ENCODE measurements at regions not wholly inside any gene's neighbourhood (a gene's known extent, or its start where the extent isn't known, plus 50 kb on each side); places are given as distances from the start of the nearest gene placed in this dataset.

GRCh38 chr16:49161191-49161590 is 120.4 kb downstream of the CBLN1 start:
- Histone ChIP-seq H3K36me3 (replicated peaks; ENCODE audit: control insufficient read depth, insufficient read depth, low read length) (no peaks in the 10 kb centered on the region), H3K27me3 (ENCODE audit: control insufficient read depth, insufficient read depth, low read length) (no peaks in the 10 kb centered on the region), H3K4me3 (ENCODE audit: insufficient read depth, low read depth, low read length) (no peak overlapping the region)
- DNase-seq = no peak

DNA sequence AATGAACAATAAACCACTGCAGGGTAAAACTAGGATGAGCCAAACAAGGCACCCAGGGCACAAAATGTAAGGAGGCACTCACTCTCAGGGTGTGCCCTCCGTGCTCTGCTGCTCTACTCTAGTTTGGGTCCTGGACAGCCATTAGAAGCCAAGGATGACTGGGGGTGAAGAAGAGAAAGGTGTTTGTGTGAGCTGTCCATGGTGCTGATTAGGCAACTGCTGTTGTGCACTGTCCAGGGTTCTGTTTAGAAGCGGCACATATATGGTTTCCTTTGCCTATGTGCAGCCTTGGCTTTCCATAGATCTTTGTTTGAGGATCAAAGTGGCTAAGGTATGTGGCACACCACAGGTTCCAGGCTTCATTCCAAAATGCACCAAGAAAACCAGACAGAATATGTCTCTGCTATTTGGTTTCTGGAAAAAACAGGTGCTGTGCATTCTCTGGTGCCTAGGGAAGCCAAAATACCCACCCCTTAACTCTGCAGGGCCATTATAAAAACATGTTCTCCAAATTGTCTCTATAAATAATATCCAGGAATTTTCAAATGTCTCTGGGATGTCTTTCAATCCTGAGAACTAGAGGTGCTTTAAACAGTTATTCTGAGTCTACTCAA is 123.5 kb downstream of the CBLN1 start:
- H3K4me3 ChIP-seq (ENCODE audit: insufficient read depth, low read depth, low read length) = no peak overlapping the region
- H3K36me3 ChIP-seq (replicated peaks; ENCODE audit: control insufficient read depth, insufficient read depth, low read length) = no peaks in the 10 kb centered on the region
- no peaks in the 10 kb centered on the region for H3K27me3 ChIP-seq (ENCODE audit: control insufficient read depth, insufficient read depth, low read length)
- peak; percentile 40 for DNase-seq

DNA sequence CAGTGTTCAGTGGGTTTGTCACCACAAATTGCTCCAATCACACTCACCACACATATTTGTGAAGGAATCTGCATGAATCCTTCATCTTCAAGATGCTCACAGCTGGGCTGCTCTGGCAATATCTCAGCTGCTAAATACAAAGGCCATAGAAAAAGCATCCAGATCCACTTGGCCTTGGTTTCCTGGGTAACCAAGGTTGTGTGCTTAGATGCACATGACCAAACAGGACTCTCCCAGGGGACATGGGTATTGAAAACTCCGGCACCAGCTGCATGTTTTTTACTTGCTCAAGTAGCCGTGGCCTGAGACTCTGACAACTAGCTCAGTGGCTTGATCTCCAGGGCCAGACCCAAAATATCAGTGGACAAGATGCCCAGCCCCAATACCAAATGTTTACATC is 131.3 kb downstream of the CBLN1 start:
- H3K27me3 ChIP-seq (ENCODE audit: control insufficient read depth, insufficient read depth, low read length) = no peaks in the 10 kb centered on the region
- no peaks in the 10 kb centered on the region for H3K36me3 ChIP-seq (replicated peaks; ENCODE audit: control insufficient read depth, insufficient read depth, low read length)
- DNase-seq = no peak
- no peak overlapping the region for H3K4me3 ChIP-seq (ENCODE audit: insufficient read depth, low read depth, low read length)

GRCh38 chr16:49148410-49148809 is 133.2 kb downstream of the CBLN1 start:
- Histone ChIP-seq H3K36me3 (replicated peaks; ENCODE audit: control insufficient read depth, insufficient read depth, low read length) (no peaks in the 10 kb centered on the region), H3K4me3 (ENCODE audit: insufficient read depth, low read depth, low read length) (no peak overlapping the region), H3K27me3 (ENCODE audit: control insufficient read depth, insufficient read depth, low read length) (no peaks in the 10 kb centered on the region)
- DNase-seq = no peak

DNA sequence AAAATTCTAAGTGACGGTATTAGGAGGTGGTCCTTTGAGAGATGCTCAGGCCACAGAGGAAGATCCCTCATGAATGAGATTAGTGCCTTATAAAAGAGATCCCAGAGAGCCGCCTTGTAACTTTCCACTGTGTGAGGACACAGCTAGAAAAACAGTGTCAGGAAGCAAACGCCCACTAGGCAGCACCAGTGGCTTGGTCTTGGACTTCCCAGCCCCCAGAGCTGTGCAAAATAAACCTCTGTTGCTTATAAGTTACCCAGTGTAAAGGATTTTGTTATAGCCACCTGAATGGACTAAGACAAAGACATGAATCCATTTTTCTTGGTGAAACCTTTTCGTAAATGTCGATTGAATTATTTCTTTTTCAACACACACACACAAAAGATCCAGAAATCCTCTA is 141.0 kb downstream of the CBLN1 start:
- H3K27me3 ChIP-seq (ENCODE audit: control insufficient read depth, insufficient read depth, low read length) = no peaks in the 10 kb centered on the region
- H3K4me3 ChIP-seq (ENCODE audit: insufficient read depth, low read depth, low read length) = no peak overlapping the region
- H3K36me3 ChIP-seq (replicated peaks; ENCODE audit: control insufficient read depth, insufficient read depth, low read length) = no peaks in the 10 kb centered on the region
- DNase-seq = no peak

DNA sequence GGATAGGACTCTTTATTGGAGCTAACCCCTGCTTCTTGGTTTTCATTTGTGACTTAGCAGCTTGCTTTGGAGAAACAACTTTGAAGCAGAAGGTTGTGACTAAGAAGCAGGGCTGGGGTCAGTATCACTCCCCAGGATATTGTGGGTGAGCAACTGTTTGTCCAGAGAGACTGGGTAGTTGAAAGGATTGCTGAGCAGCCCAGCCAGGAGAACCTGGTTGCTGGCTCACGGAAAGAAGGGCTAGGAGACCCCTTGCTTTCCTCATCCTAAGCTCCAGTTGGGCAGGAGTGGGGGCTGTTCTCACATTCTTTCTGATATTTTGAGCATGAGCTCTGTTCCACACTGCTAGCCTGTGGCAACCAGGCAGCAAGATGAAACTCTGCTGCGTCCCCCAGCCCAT is 151.2 kb downstream of the CBLN1 start:
- Histone ChIP-seq H3K36me3 (replicated peaks; ENCODE audit: control insufficient read depth, insufficient read depth, low read length) (no peaks in the 10 kb centered on the region), H3K4me3 (ENCODE audit: insufficient read depth, low read depth, low read length) (no peak overlapping the region), H3K27me3 (ENCODE audit: control insufficient read depth, insufficient read depth, low read length) (no peaks in the 10 kb centered on the region; the same call in 1 of the 2 replicates)
- DNase-seq = no peak

- DNase-seq = no peak
- Histone ChIP-seq H3K4me3 (ENCODE audit: insufficient read depth, low read depth, low read length) (no peak overlapping the region), H3K36me3 (replicated peaks; ENCODE audit: control insufficient read depth, insufficient read depth, low read length) (no peaks in the 10 kb centered on the region), H3K27me3 (ENCODE audit: control insufficient read depth, insufficient read depth, low read length) (no peaks in the 10 kb centered on the region; the same call in 1 of the 2 replicates)
Measured at GRCh38 chr16:49129935-49130334, 151.7 kb downstream of the CBLN1 start.

GRCh38 chr16:49128740-49129139 is 152.9 kb downstream of the CBLN1 start:
- Histone ChIP-seq H3K27me3 (ENCODE audit: control insufficient read depth, insufficient read depth, low read length) (no peaks in the 10 kb centered on the region; the same call in 1 of the 2 replicates), H3K4me3 (ENCODE audit: insufficient read depth, low read depth, low read length) (no peak overlapping the region), H3K36me3 (replicated peaks; ENCODE audit: control insufficient read depth, insufficient read depth, low read length) (no peaks in the 10 kb centered on the region)
- no peak for DNase-seq

DNA sequence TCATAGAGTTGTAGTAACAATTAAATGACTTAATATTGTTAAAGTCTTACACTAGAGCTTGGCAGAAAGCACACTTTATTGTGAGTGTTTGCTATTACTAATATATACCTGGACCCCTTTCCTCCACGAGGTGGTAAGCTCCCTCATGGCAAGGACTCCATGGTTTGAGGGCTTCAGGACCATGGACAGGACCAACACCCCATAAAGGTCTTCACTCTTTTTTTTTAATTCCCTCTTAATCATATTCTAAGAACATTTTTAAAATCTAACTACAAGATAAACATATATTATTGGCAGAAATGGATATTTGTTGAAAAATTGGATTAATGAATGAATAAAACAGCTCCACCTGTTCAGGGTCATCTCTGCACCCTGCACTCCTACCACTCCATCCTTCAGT is 154.5 kb downstream of the CBLN1 start:
- no peak for DNase-seq
- H3K4me3 ChIP-seq (ENCODE audit: insufficient read depth, low read depth, low read length) = no peak overlapping the region
- H3K36me3 ChIP-seq (replicated peaks; ENCODE audit: control insufficient read depth, insufficient read depth, low read length) = no peaks in the 10 kb centered on the region
- H3K27me3 ChIP-seq (ENCODE audit: control insufficient read depth, insufficient read depth, low read length) = no peaks in the 10 kb centered on the region; the same call in 1 of the 2 replicates

DNA sequence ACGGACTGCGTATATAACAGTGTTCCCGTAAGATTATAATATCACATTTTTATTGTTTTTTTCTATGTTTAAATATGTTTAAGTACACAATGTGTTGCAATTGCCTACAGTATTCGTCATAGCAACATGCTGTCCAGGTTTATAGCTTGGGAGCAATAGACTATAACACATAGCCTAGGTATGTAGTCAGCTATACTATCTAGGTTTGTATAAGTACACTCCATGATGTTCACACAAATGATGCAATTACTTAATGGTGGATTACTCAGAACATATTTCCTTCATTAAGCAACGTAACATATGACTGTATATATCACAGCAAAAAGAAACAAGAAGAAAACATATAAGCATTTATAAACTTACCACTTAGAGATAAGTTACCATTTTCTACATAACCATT is 160.0 kb downstream of the CBLN1 start:
- DNase-seq = no peak
- no peak overlapping the region for H3K4me3 ChIP-seq (ENCODE audit: insufficient read depth, low read depth, low read length)
- no peaks in the 10 kb centered on the region for H3K36me3 ChIP-seq (replicated peaks; ENCODE audit: control insufficient read depth, insufficient read depth, low read length)
- H3K27me3 ChIP-seq (ENCODE audit: control insufficient read depth, insufficient read depth, low read length) = no peaks in the 10 kb centered on the region

DNA sequence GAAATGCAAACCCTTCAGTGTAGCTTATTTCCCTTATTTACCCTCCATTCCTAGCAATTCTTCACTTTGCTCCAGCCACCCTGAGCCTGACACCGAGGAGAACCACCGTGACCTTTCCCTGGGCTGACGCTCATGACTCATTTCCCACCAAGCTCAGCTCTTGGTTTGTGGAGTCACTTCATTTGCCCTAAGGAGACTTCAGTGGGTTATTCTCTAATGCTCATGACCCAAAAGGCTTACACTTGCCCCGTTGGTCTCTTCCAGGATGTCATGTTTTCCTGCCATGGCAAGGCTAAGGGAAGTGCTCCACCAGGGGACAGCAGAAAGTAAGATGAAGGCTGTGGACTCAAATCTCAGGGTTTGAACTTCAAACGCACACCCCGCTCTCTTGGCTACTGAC is 161.0 kb downstream of the CBLN1 start:
- H3K36me3 ChIP-seq (replicated peaks; ENCODE audit: control insufficient read depth, insufficient read depth, low read length) = no peaks in the 10 kb centered on the region
- H3K4me3 ChIP-seq (ENCODE audit: insufficient read depth, low read depth, low read length) = no peak overlapping the region
- DNase-seq = no peak
- no peaks in the 10 kb centered on the region for H3K27me3 ChIP-seq (ENCODE audit: control insufficient read depth, insufficient read depth, low read length)

DNA sequence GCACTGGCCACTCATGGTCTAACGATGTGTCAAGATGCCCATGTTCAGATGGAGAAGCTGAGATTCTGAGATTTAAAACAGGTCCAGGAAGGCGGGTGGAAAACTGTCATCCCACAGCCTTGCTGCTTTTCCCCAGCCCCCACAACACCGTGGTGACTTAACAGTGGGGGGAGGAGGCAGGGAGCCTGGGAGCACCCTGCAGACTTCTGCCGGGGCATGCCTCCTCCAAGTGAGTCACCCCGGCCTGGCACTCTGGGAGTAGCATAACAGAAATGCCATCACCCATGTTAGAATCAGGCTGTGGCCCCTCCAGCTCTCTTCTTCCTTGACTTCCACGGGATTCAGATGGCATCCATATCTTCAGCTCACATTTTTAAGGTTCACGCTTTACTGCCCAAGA is 164.8 kb downstream of the CBLN1 start:
- H3K36me3 ChIP-seq (replicated peaks; ENCODE audit: control insufficient read depth, insufficient read depth, low read length) = no peaks in the 10 kb centered on the region
- no peak overlapping the region for H3K4me3 ChIP-seq (ENCODE audit: insufficient read depth, low read depth, low read length)
- H3K27me3 ChIP-seq (ENCODE audit: control insufficient read depth, insufficient read depth, low read length) = no peaks in the 10 kb centered on the region
- no peak for DNase-seq

- Histone ChIP-seq H3K36me3 (replicated peaks; ENCODE audit: control insufficient read depth, insufficient read depth, low read length) (no peaks in the 10 kb centered on the region), H3K4me3 (ENCODE audit: insufficient read depth, low read depth, low read length) (no peak overlapping the region), H3K27me3 (ENCODE audit: control insufficient read depth, insufficient read depth, low read length) (no peaks in the 10 kb centered on the region)
- no peak for DNase-seq
Measured at GRCh38 chr16:49115956-49116355, 165.7 kb downstream of the CBLN1 start.

- no peak for DNase-seq
- Histone ChIP-seq H3K36me3 (replicated peaks; ENCODE audit: control insufficient read depth, insufficient read depth, low read length) (no peaks in the 10 kb centered on the region), H3K4me3 (ENCODE audit: insufficient read depth, low read depth, low read length) (no peak overlapping the region), H3K27me3 (ENCODE audit: control insufficient read depth, insufficient read depth, low read length) (no peaks in the 10 kb centered on the region)
Measured at GRCh38 chr16:49112754-49113153, 168.9 kb downstream of the CBLN1 start.

- DNase-seq = no peak
- Histone ChIP-seq H3K4me3 (ENCODE audit: insufficient read depth, low read depth, low read length) (no peak overlapping the region), H3K36me3 (replicated peaks; ENCODE audit: control insufficient read depth, insufficient read depth, low read length) (no peaks in the 10 kb centered on the region), H3K27me3 (ENCODE audit: control insufficient read depth, insufficient read depth, low read length) (no peaks in the 10 kb centered on the region)
Measured at GRCh38 chr16:49111351-49111750, 170.3 kb downstream of the CBLN1 start.

- Histone ChIP-seq H3K4me3 (ENCODE audit: insufficient read depth, low read depth, low read length) (no peak overlapping the region), H3K36me3 (replicated peaks; ENCODE audit: control insufficient read depth, insufficient read depth, low read length) (no peaks in the 10 kb centered on the region), H3K27me3 (ENCODE audit: control insufficient read depth, insufficient read depth, low read length) (no peaks in the 10 kb centered on the region)
- no peak for DNase-seq
Measured at GRCh38 chr16:49108611-49109010, 173.0 kb downstream of the CBLN1 start.

Data from H7 (cell line).